HG03025 (cell line): ENCODE measurements at regions not wholly inside any gene's neighbourhood (a gene's known extent, or its start where the extent isn't known, plus 50 kb on each side); places are given as distances from the start of the nearest gene placed in this dataset.

Experiments used
- ATAC-seq: cut with Tn5 transposase; IDR thresholded peaks from one replicate; pipeline ENCODE4 v1.9.1; 2021; ENCODE audit warnings: mild to moderate bottlenecking, moderate library complexity; ENCODE audit not compliant: unreplicated experiment, low FRiP score

DNA sequence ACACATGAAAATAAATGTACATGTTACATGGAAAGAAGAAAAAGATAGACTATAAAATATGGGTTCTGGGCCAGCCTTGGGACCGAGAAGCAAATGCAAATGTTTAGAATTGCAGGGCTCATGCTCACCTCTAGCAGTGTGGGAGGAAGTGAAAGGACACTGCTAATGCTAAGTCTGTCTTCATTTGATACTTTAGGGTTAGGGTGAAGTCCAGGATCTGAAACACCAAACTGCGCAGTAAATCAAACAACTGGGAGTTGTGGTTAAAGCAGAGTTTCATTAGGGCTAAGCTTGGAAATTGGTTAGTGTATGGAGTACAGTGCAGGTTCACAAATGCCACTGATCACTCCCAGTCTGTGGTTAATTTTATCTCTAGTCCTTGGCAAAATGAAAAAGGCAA is 73.2 kb upstream of the PDK4 start:
- ATAC-seq = peak; percentile 98

DNA sequence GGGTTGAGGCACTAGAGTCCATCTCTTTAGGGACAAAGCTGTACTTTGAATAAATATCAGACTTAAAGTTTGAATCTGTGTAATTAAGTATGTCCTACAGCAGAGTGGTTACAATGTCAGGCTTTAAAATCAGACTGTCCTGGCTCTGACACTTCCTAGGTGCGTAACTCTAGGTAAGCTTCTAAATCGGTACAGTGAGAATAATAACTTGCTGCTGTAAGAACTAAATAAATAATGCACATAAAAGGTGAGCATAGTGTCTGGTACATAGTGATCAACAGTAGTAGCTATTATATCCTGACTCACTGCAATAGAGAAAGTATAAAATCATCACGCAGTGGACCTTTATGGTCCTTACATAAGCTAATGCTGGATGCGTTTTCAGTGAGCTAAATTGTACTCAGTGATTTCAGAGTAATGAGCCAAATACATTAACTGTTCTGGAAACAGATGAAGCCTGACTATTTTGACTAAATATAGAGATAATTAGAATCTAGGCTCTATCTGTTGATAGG is 72.2 kb upstream of the PDK4 start:
- ATAC-seq = no peak

DNA sequence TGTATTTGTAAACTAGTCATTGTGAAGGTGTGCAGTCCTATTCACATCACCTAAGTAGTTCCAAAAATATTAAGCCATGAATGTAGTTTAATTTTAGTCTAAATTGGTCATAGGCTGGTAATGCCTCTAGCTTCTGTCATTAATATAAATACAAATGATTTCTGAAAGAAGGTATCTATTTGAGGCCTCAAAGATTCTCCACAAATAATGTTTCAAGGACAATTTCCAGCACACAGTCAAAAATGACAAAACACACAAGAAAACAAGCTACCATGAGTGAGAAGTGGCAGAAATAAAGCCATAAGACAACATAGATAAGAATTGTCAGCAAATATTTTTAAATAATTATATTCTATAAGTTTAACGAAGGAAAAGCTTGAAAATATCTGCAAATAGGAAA is 66.7 kb upstream of the PDK4 start:
- no peak for ATAC-seq

DNA sequence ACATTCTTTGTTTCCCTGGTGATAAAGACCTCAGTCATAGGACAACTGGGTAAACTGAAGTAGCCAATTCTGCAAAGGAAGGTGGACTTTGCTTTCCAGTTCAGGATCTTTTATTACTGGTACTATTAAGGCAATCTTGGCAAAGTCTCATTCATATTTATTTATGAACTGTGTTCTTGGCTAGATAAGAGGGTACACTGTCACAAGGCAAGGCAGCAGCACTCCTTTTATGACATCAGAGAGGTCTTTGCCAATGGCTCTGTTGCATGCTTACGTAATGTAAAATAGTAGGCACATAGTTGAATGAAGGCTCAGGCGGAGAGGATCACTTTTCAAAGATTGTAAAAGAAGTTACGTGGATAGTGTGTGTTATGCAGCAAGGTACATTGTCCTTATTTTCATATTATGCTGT is 63.7 kb upstream of the PDK4 start:
- no peak for ATAC-seq

DNA sequence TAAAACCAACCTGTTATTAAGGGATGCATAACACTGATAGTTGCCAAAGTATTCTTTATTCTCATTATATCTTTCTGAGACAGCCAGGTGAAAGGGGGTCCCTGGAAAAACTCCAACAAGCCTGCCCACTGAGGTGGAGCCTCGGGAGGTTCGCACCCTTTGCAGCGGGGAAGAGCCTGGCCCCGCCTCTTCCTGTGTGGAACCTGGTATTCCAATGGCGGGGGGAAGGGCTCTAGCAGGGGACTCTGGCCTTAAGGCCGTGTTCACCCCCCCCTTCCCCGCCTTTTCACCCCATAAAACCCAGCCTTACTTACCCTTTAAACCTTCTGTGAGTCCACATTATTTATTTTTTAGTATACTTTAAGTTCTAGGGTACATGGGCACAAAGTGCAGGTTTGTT is 62.4 kb upstream of the PDK4 start:
- ATAC-seq = no peak

DNA sequence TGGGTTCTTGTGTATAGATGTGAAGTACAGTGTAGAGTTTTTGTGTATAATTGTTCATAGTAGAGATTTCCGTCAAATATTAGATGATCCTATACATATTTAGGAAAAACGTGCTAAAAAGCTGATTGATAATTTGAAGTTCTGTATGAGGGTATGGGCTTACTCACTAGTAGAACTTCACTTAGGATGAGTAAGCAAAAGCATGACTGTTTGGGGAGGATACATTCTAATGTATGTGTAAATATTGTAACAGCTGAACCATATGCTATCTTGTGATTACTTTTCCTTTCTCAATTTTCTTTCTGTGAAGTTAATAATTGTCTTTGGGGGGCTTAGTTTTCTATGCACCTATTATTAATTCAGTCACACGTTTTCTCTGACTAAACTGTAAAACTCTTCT is 53.2 kb upstream of the PDK4 start:
- no peak for ATAC-seq

DNA sequence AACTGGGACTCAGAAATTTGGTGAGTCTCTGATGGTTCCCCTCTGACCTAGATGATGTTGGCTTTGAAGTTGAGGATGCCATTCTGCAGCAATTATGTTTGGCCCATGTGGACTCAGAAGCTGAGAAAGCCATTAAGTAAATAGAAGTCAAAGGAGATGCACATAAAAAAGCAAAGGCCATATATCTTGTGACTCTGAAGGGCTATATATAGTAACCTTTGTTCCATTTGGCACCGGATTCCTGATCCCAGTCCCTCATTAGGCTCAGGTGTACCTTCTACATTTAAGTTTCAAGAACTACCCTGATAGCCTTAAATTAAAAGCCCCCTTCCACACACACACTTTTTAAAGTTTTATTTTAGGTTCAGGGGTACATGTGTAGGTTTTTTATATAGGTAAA is 50.0 kb upstream of the PDK4 start:
- ATAC-seq = no peak
